Fibroblast of lung (primary cell): ENCODE measurements at regions not wholly inside any gene's neighbourhood (a gene's known extent, or its start where the extent isn't known, plus 50 kb on each side); places are given as distances from the start of the nearest gene placed in this dataset.

Experiments
- CTCF ChIP-seq, 2 donors: IDR thresholded peaks in 1 of 2; conservative IDR thresholded peaks in 1 of 2; 1 replicate in 1 of 2; 2 replicates in 1 of 2; pipeline ENCODE4 v1.5.1; 2011 to 2012; ENCODE audit warnings: low read length in 2 of 2, control low read depth in 1 of 2, inconsistent platforms in 1 of 2, low read depth in 1 of 2, mild to moderate bottlenecking in 1 of 2
- EZH2 ChIP-seq: IDR thresholded peaks from 2 replicates; pipeline ENCODE4 v1.5.1; 2012; ENCODE audit warnings: low read length, control low read depth, mild to moderate bottlenecking; ENCODE audit errors: missing control alignments

- TF ChIP-seq CTCF (conservative IDR thresholded peaks at IDR 0.05 in 1 of 2, IDR thresholded peaks at IDR 0.05 in 1 of 2; ENCODE audit: low read depth in 1 of 2, low read length in 2 of 2) (no peak), EZH2 (no peak)
Measured at GRCh38 chr1:110286564-110286963, 52.6 kb upstream of the RBM15 start.
